CD14-positive monocyte (primary cell): ENCODE measurements at regions not wholly inside any gene's neighbourhood (a gene's known extent, or its start where the extent isn't known, plus 50 kb on each side); places are given as distances from the start of the nearest gene placed in this dataset.

Experiments used
- DNase-seq, 3 donors: peaks; one replicate each; pipeline ENCODE4 v3.0.0-alpha.2; 2011 to 2022
- H2AFZ ChIP-seq: 2 replicates; pipeline ENCODE4 v1.6.0; 2012; ENCODE audit warnings: mild to moderate bottlenecking, low read depth, low read length, inconsistent platforms; ENCODE audit not compliant: insufficient read depth, poor library complexity, severe bottlenecking
- H3K27ac ChIP-seq, 2 donors: 1 replicate in 1 of 2; 2 replicates in 1 of 2; pipeline ENCODE4 v1.5.1; 2012 to 2013; ENCODE audit warnings: low read length in 2 of 2, control low read depth in 1 of 2, inconsistent platforms in 1 of 2, low read depth in 1 of 2, mild to moderate bottlenecking in 1 of 2
- H3K27me3 ChIP-seq, 2 donors: one replicate each; pipeline versions ENCODE4 v1.6.0 to v1.6.1; 2011 to 2013; ENCODE audit warnings: low read length in 2 of 2; ENCODE audit not compliant: control insufficient read depth in 2 of 2, insufficient read depth in 2 of 2
- H3K36me3 ChIP-seq, 2 donors: replicated peaks in 1 of 2; 1 replicate in 1 of 2; 2 replicates in 1 of 2; pipeline versions ENCODE4 v1.5.1 to v1.6.1; 2012 to 2013; ENCODE audit warnings: low read length in 2 of 2, control low read depth in 1 of 2, inconsistent platforms in 1 of 2, mild to moderate bottlenecking in 1 of 2; ENCODE audit not compliant: insufficient read depth in 2 of 2, control insufficient read depth in 1 of 2
- H3K4me1 ChIP-seq, 2 donors: 1 replicate in 1 of 2; 2 replicates in 1 of 2; pipeline versions ENCODE4 v1.5.1 to v1.6.1; 2012 to 2013; ENCODE audit warnings: low read length in 2 of 2, control low read depth in 1 of 2, inconsistent platforms in 1 of 2, mild to moderate bottlenecking in 1 of 2, moderate library complexity in 1 of 2; ENCODE audit not compliant: insufficient read depth in 2 of 2, control insufficient read depth in 1 of 2
- H3K4me2 ChIP-seq: replicated peaks from 2 replicates; pipeline ENCODE3; 2012; ENCODE audit warnings: low read length, moderate library complexity, mild to moderate bottlenecking; ENCODE audit not compliant: poor library complexity, severe bottlenecking; ENCODE audit errors: extremely low read depth
- H3K4me3 ChIP-seq, 3 experiments: fragments of 200-600 bp in 1 of 3; sonication (generic) in 1 of 3; replicated peaks in 1 of 3; 1 replicate in 2 of 3; 2 replicates in 1 of 3; pipeline ENCODE4 v1.5.1; 2011 to 2013; ENCODE audit warnings: low read length in 3 of 3, mild to moderate bottlenecking in 3 of 3, control low read depth in 2 of 3, low read depth in 2 of 3, inconsistent platforms in 1 of 3, moderate library complexity in 1 of 3
- H3K79me2 ChIP-seq: 2 replicates; pipeline ENCODE4 v1.6.0; 2012; ENCODE audit warnings: mild to moderate bottlenecking, control low read depth, inconsistent platforms, low read length, moderate library complexity; ENCODE audit not compliant: insufficient read depth
- H3K9ac ChIP-seq: 2 replicates; pipeline ENCODE4 v1.6.0; 2017; ENCODE audit warnings: low read length, mild to moderate bottlenecking; ENCODE audit not compliant: insufficient read depth, poor library complexity, severe bottlenecking
- H3K9me3 ChIP-seq, 2 donors: replicated peaks in 1 of 2; 1 replicate in 1 of 2; 2 replicates in 1 of 2; pipeline versions ENCODE4 v1.5.1 to v1.6.1; 2012 to 2013; ENCODE audit warnings: low read length in 2 of 2, control low read depth in 1 of 2; ENCODE audit not compliant: control insufficient read depth in 1 of 2, insufficient read depth in 1 of 2
- H4K20me1 ChIP-seq: 2 replicates; pipeline ENCODE4 v1.6.0; 2012; ENCODE audit warnings: mild to moderate bottlenecking, low read length, control low read depth, moderate library complexity; ENCODE audit not compliant: insufficient read depth
- H3K27ac Mint-ChIP-seq, 7 donors: one replicate each; pipeline ENCODE4 v1.8.0; 2020; ENCODE audit warnings: mild to moderate bottlenecking in 7 of 7, mixed read lengths in 7 of 7, moderate library complexity in 6 of 7, inconsistent platforms in 2 of 7
- H3K27me3 Mint-ChIP-seq, 3 donors: one replicate each; pipeline ENCODE4 v1.8.0; 2021 to 2022; ENCODE audit warnings: low read depth in 3 of 3, mild to moderate bottlenecking in 3 of 3, mixed read lengths in 3 of 3, moderate library complexity in 3 of 3, inconsistent platforms in 1 of 3
- H3K36me3 Mint-ChIP-seq, 2 donors: one replicate each; pipeline ENCODE4 v1.8.0; 2020; ENCODE audit warnings: mixed read lengths in 2 of 2, inconsistent platforms in 1 of 2, mild to moderate bottlenecking in 1 of 2
- H3K4me1 Mint-ChIP-seq: one replicate; pipeline ENCODE4 v1.8.0; 2020; ENCODE audit warnings: mild to moderate bottlenecking, mixed read lengths
- H3K4me3 Mint-ChIP-seq, 2 donors: one replicate each; pipeline ENCODE4 v1.8.0; 2020; ENCODE audit warnings: mild to moderate bottlenecking in 2 of 2, mixed read lengths in 2 of 2, moderate library complexity in 1 of 2
- H3K9me3 Mint-ChIP-seq, 7 donors: one replicate each; pipeline ENCODE4 v1.8.0; 2020 to 2022; ENCODE audit warnings: mixed read lengths in 7 of 7, mild to moderate bottlenecking in 6 of 7, moderate library complexity in 6 of 7, inconsistent platforms in 2 of 7
- WGBS: methylation state at CpG from one replicate; pipeline ENCODE4 v1.1.5; 2013; ENCODE audit warnings: missing lambda C conversion rate; ENCODE audit not compliant: insufficient coverage; 5-methylcytosine and 5-hydroxymethylcytosine counted together
- intact Hi-C, 2 donors: fragments of 100-400 bp; cut with micrococcal nuclease; formaldehyde crosslinking; loops; one replicate each; pipeline versions ENCODE4 v1.15.0 to v1.15.1; 2023
- TF ChIP-seq, protein P1 (sequence below): fragments of 200-600 bp; IDR thresholded peaks from one replicate; pipeline ENCODE4 v1.8.0; 2022; ENCODE audit warnings: antibody characterized with exemption, mild to moderate bottlenecking

DNA sequence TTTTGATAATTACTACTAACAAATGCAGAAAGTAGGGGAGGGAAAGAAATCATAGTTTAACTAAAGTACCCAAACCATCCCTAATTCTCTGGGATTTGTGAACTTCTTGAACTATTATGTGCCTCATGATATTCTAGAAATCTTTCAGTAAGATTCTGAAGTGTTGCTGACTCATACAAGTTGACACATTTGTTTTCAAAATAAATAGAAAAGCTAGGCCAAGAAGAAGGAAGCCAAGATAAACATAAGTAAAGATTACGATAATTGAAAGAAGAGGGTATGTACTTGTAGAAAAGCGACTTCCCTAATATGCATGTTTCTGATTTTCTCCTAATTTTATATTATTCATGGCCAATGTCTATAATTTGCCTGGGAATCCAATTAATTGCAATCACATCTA, 140.7 kb downstream of the TMSB4Y start:
- Mint-ChIP-seq H3K4me3 (no peak overlapping the region), H3K27ac (no peak overlapping the region), H3K9me3 (peaks cover 0 to 8% (median 0%) of the 10 kb centered on the region in 7 donors), H3K4me1 (peaks cover 7% of the 10 kb centered on the region), H3K27me3 (no peaks in the 10 kb centered on the region), H3K36me3 (peaks cover 0 to 10% of the 10 kb centered on the region in 2 donors)
- H3K79me2 ChIP-seq = no peaks in the 10 kb centered on the region
- H3K9ac ChIP-seq = no peak overlapping the region
- no peak for DNase-seq
- H4K20me1 ChIP-seq = no peaks in the 10 kb centered on the region
- no peak overlapping the region for H3K4me2 ChIP-seq
- H3K4me1 ChIP-seq = no peaks in the 10 kb centered on the region
- no peak overlapping the region for H2AFZ ChIP-seq
- H3K9me3 ChIP-seq = no peaks in the 10 kb centered on the region
- no peak overlapping the region for H3K4me3 ChIP-seq
- whole genome bisulfite sequencing = no CpG with 5 or more reads among the region's 2 CpGs
- intact Hi-C loops = no loop called here
- H3K27ac ChIP-seq = no peak overlapping the region
- TF ChIP-seq, protein P1, sequence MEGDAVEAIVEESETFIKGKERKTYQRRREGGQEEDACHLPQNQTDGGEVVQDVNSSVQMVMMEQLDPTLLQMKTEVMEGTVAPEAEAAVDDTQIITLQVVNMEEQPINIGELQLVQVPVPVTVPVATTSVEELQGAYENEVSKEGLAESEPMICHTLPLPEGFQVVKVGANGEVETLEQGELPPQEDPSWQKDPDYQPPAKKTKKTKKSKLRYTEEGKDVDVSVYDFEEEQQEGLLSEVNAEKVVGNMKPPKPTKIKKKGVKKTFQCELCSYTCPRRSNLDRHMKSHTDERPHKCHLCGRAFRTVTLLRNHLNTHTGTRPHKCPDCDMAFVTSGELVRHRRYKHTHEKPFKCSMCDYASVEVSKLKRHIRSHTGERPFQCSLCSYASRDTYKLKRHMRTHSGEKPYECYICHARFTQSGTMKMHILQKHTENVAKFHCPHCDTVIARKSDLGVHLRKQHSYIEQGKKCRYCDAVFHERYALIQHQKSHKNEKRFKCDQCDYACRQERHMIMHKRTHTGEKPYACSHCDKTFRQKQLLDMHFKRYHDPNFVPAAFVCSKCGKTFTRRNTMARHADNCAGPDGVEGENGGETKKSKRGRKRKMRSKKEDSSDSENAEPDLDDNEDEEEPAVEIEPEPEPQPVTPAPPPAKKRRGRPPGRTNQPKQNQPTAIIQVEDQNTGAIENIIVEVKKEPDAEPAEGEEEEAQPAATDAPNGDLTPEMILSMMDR = no peak
- no peaks in the 10 kb centered on the region for H3K36me3 ChIP-seq
- no peaks in the 10 kb centered on the region for H3K27me3 ChIP-seq

DNA sequence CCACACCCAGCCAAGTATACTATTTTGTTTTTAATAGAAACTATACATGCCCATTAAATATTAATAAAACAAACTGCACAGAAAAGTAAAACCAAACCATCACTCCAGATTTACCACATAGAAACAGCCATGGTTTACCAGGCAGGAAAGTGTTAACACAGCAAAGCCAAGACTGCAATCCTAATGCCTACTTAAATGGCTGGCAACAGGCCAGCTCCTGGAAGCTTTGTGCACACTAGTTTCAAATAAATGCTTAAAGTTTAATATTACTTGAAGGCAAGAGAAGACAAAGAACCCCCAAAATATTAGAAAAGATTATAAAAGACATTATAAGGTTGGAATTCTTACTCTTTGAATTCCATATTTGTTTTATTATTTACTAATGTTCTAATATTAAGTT, 141.0 kb downstream of the VCY start:
- Histone ChIP-seq H3K27me3 (no peaks in the 10 kb centered on the region), H4K20me1 (no peaks in the 10 kb centered on the region), H3K79me2 (no peaks in the 10 kb centered on the region), H3K4me2 (no peak overlapping the region), H3K36me3 (no peaks in the 10 kb centered on the region), H3K4me3 (no peak overlapping the region), H3K9me3 (no peaks in the 10 kb centered on the region), H3K9ac (no peak overlapping the region), H3K27ac (no peak overlapping the region), H2AFZ (no peak overlapping the region), H3K4me1 (no peaks in the 10 kb centered on the region)
- Mint-ChIP-seq H3K4me1 (peaks cover 7% of the 10 kb centered on the region), H3K36me3 (peaks cover 0 to 10% of the 10 kb centered on the region in 2 donors), H3K27me3 (no peaks in the 10 kb centered on the region), H3K27ac (no peak overlapping the region), H3K9me3 (peaks cover 0 to 6% (median 0%) of the 10 kb centered on the region in 7 donors), H3K4me3 (no peak overlapping the region)
- no peak for DNase-seq
- TF ChIP-seq, protein P1 = no peak
- intact Hi-C loops = no loop called here
